ENCODE measurements at regions not wholly inside any gene's neighbourhood (a gene's known extent, or its start where the extent isn't known, plus 50 kb on each side); places are given as distances from the start of the nearest gene placed in this dataset.

- TF ChIP-seq CTCF (IDR thresholded peaks at IDR 0.05; ENCODE audit: poor library complexity, severe bottlenecking) (no peak), MXI1 (conservative IDR thresholded peaks at IDR 0.05; ENCODE audit: poor library complexity, severe bottlenecking) (no peak)
These were observed 302.7 kb downstream of the DUSP10 start (continued) for GRCh38 chr1:221439008-221439746.

DNA sequence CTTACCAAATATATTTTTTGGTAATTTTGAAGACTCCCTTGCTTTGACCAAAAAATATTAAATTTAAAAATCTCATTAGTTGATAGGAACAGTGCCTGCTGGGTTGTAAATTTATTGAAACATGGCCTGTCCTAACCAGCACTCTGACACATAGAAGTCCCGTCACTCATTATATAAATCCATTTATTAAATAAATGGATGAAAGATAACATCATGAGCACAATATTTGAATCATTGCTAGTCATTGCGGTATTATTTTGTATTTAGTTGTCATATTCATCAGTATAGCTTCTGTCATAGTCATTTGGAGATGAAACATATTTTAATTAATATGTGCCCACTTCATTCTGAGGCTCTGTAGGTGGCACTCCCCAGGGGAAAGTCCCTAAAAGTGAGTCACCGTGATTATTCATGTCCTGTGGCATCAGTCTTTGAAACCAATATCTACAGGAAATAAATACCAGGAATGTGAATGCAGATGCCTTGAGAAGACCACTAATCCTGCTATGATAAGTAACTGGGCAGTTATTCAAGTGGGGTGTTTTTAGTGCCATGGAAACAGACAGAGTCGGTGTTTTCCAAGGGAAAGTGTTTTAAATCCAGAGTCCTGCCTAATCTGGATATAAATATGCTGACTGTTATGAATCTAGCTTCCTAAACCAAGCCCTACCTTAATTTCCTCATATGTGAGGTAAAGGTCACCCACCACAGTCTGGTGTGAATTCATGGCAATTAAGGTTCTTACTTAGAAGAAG, 302.0 kb downstream of the DUSP10 start:
- H3K9me3 ChIP-seq (ENCODE audit: low read length) = no peaks in the 10 kb centered on the region
- TF ChIP-seq RAD21 (conservative IDR thresholded peaks at IDR 0.05) (no peak), EZH2 (IDR thresholded peaks at IDR 0.05; ENCODE audit: borderline replicate concordance, insufficient read depth, low read length, poor library complexity, severe bottlenecking) (no peak), TAF1 (IDR thresholded peaks at IDR 0.05; ENCODE audit: low read depth) (no peak), POLR2AphosphoS5 (IDR thresholded peaks at IDR 0.05) (no peak), MXI1 (conservative IDR thresholded peaks at IDR 0.05; ENCODE audit: poor library complexity, severe bottlenecking) (no peak), CTCF (IDR thresholded peaks at IDR 0.05; ENCODE audit: poor library complexity, severe bottlenecking) (no peak), SMC3 (conservative IDR thresholded peaks at IDR 0.05; ENCODE audit: poor library complexity) (no peak), EP300 (conservative IDR thresholded peaks at IDR 0.05; ENCODE audit: poor library complexity, severe bottlenecking) (no peak)
- TF ChIP-seq, protein P1, sequence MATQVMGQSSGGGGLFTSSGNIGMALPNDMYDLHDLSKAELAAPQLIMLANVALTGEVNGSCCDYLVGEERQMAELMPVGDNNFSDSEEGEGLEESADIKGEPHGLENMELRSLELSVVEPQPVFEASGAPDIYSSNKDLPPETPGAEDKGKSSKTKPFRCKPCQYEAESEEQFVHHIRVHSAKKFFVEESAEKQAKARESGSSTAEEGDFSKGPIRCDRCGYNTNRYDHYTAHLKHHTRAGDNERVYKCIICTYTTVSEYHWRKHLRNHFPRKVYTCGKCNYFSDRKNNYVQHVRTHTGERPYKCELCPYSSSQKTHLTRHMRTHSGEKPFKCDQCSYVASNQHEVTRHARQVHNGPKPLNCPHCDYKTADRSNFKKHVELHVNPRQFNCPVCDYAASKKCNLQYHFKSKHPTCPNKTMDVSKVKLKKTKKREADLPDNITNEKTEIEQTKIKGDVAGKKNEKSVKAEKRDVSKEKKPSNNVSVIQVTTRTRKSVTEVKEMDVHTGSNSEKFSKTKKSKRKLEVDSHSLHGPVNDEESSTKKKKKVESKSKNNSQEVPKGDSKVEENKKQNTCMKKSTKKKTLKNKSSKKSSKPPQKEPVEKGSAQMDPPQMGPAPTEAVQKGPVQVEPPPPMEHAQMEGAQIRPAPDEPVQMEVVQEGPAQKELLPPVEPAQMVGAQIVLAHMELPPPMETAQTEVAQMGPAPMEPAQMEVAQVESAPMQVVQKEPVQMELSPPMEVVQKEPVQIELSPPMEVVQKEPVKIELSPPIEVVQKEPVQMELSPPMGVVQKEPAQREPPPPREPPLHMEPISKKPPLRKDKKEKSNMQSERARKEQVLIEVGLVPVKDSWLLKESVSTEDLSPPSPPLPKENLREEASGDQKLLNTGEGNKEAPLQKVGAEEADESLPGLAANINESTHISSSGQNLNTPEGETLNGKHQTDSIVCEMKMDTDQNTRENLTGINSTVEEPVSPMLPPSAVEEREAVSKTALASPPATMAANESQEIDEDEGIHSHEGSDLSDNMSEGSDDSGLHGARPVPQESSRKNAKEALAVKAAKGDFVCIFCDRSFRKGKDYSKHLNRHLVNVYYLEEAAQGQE (IDR thresholded peaks at IDR 0.05; ENCODE audit: borderline replicate concordance) = no peak
- H2AFZ ChIP-seq (ENCODE audit: low read depth, low read length) = no peak overlapping the region
- H3F3A ChIP-seq (ENCODE audit: insufficient read depth, low read length, poor library complexity, severe bottlenecking) = no peaks in the 10 kb centered on the region
- H3K9me2 ChIP-seq (ENCODE audit: insufficient read depth, low read length) = no peaks in the 10 kb centered on the region
- H3K9ac ChIP-seq (ENCODE audit: low read length) = no peak overlapping the region
- H3K4me2 ChIP-seq (ENCODE audit: low read length) = no peak overlapping the region
- no peak overlapping the region for H3K27ac ChIP-seq (ENCODE audit: low read length)
- H4K20me1 ChIP-seq (ENCODE audit: insufficient read depth) = no peaks in the 10 kb centered on the region
- no peaks in the 10 kb centered on the region for H3K36me3 ChIP-seq (ENCODE audit: insufficient read depth, low read length)
- H3K4me3 ChIP-seq (ENCODE audit: low read length) = no peak overlapping the region
- no peaks in the 10 kb centered on the region for H3K79me2 ChIP-seq (replicated peaks; ENCODE audit: insufficient read depth, low read length)
- no peaks in the 10 kb centered on the region for H3K27me3 ChIP-seq (ENCODE audit: insufficient read depth, low read depth, low read length)
